GM12872 (cell line): ENCODE measurements at regions not wholly inside any gene's neighbourhood (a gene's known extent, or its start where the extent isn't known, plus 50 kb on each side); places are given as distances from the start of the nearest gene placed in this dataset.

Source experiments
- TF ChIP-seq, protein P1 (sequence below): IDR thresholded peaks from 3 replicates; pipeline ENCODE4 v1.5.1; 2011; ENCODE audit warnings: low read depth, mild to moderate bottlenecking, low read length, moderate library complexity; ENCODE audit not compliant: insufficient read depth

GRCh38 chr20:51164731-51165130, 141.8 kb upstream of the KCNG1 start:
- TF ChIP-seq, protein P1, sequence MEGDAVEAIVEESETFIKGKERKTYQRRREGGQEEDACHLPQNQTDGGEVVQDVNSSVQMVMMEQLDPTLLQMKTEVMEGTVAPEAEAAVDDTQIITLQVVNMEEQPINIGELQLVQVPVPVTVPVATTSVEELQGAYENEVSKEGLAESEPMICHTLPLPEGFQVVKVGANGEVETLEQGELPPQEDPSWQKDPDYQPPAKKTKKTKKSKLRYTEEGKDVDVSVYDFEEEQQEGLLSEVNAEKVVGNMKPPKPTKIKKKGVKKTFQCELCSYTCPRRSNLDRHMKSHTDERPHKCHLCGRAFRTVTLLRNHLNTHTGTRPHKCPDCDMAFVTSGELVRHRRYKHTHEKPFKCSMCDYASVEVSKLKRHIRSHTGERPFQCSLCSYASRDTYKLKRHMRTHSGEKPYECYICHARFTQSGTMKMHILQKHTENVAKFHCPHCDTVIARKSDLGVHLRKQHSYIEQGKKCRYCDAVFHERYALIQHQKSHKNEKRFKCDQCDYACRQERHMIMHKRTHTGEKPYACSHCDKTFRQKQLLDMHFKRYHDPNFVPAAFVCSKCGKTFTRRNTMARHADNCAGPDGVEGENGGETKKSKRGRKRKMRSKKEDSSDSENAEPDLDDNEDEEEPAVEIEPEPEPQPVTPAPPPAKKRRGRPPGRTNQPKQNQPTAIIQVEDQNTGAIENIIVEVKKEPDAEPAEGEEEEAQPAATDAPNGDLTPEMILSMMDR: no peak

DNA sequence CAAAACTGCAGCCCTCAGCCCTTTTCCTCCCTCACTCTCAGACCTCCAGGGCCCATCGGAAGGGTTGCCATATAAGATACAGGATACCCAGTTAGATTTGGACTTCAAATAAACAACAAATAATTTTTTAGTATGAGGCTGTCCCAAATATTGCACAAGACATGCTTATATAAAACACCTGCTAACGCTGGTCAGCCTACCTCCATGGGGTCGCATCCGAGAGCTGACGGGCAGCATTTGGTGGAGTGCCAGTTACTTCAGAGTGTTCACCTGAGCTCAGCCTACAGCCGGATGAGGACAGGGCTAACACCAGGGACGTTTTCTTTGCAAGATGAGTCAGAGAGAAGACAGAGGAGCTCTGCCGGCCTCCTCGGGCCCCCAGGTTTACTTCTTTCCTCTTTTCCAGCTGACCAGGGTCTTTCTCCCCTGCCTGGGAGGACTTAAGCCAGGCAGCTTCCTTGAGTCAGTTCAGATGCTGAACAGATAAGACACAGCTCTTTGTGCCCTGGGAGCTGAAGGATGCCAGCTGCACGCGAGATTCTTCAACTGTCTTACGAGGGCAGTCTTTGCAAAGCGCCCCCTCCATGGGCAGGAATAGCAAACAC, 141.2 kb upstream of the KCNG1 start:
- TF ChIP-seq, protein P1: no peak

DNA sequence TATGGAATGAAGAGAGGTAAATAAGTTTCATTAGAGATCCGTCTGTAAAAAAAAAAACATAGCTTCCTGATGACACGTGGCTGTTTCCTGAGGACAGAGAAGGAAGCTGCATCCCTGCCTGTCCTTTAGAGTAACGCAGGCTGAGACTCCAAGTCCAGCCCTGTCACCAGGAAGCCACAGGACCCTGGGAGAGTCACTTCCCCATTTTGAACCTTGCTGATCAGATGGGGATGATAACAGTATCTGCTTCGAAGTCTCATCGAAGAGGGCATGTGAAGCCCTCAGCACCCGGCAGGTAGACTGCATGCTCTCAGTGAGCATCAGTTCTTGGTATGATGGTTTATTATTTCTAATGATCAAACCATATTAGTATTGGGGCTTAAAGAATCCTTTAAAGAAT, 139.1 kb upstream of the KCNG1 start:
- TF ChIP-seq, protein P1: no peak

GRCh38 chr20:51160821-51161220, 137.9 kb upstream of the KCNG1 start:
- TF ChIP-seq, protein P1: no peak

GRCh38 chr20:51159981-51160380, 137.1 kb upstream of the KCNG1 start:
- TF ChIP-seq, protein P1: no peak

GRCh38 chr20:51159303-51159702, 136.4 kb upstream of the KCNG1 start:
- TF ChIP-seq, protein P1: no peak

DNA sequence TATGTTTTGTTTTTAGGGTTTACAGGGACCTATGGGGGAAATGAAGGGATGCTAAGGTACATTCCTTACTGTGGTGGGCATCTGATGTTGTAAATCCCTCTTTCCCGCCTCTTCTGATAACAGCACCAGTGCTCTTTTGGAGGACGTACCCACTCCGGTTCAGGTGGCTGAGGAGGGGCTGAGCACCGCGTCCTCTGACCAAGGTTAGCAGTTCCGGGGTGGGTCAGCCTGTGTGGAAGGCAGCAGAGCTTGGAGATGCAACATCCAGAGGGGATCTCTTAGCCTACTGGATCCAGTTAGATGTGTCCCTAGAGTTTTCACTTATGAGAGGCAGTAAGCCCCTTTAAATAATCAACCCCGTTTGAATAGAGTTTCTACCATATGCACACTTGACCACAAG, 135.3 kb upstream of the KCNG1 start:
- TF ChIP-seq, protein P1: no peak
